ENCODE measurements at regions not wholly inside any gene's neighbourhood (a gene's known extent, or its start where the extent isn't known, plus 50 kb on each side); places are given as distances from the start of the nearest gene placed in this dataset.

DNA sequence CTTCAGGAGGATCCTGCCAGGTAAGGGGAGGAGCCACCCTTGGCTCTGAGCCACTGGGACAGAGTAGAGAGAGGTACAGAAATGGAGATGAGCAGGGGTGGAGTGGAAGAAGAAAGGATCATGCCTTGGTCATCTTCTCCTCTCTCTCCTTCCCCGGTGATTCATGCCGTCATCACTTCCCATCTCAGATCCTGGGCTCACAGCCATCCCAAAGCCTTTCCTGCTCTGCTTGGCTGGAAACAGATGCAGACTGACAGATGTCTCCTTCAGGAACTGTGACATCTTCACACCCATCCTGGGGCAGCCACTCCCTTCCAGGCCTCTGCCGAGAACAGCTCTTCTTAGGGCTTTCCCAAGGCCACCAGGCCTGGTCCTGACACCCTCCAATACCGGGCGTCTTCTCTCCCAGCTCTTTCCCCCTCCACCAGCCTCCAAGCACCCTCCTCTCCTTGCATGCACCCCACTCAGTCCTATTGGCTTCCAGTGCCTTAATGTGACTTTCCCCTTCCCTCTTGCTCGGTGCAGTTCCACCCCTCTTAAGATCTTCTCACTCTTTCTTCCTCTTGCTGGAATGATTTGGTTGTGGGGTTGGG is 58.3 kb upstream of the TNP1 start:
- DNase-seq: peak; percentile 57

DNA sequence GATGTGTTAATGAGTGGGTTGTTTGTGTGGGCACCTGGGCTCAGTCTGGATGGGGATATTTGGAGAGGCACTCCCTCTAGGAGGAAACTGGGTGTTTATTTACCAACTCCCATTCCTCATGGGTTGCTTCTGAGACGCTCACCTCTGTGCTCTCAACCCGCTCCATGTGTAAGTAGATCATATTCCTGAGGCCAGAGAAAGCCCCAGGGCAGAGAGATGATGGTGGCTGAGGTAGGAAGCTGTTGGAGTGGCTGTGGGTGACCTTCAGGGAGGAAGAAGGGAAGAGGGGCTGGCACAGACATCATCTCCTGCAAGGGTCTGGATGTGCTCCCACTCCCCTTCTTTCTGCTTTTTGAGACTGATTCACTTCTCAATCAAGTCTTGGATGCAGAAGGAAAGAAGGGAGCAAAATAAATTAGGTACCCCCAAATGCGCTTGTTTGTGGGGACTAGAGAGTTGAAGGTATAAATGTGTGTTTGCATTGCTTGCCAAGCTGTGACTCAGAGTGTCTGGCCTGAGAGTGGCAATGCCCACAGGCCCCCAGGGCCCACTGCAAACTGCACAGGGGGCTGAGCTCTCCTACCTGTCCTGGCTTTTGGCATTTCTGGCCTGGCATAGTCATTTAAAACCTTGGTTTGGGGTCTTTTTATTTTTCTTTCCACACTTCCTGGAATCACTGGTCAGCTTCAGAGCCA is 57.2 kb upstream of the TNP1 start:
- DNase-seq: no peak

DNA sequence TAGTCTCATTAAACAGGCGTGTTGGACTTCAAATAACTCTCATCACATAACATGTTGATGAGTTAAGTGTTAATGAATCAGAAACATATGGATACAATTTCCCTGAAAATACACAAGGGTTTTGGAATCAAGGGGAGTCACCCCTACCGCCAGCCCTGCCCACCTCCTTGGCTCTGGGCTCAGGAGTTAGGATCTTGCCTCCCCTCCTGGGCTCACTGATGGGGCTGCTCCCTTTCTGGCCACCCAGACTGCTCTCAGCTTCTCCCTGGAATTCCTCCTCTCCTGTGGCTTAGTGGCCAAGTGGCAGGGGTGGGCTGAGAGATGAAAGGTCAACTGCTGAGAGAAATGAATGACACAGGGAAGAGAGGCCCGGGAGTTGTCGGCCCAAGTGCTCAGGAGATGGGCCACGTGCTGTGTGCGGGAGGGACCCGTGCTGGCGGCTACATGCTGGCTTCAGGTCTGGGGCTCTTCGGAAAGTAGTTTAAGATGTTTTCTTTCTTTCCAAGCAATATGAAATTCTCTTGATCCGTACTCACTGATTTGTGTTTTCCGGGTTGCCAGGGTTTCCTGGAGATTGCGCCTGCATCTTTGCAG is 55.8 kb upstream of the TNP1 start:
- no peak for DNase-seq

DNA sequence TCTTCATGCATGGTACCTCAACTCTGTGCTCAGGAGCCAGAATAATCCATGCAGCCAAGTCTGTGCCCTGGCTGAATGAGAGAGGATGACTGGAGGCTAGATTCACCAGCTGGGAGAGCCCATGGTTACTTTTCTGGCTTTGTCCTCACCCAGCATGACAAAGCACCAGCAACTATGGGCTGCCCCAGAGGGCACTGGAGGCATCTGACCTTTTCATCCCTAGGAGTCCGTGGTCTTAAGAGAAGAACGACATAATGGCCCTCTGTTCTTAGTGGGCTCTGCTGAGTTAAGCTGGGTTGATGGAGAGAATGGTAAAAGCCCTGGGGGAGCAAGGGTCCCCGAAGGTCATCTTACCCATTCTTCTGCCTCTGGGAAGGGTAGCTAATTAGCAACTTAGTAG is 54.6 kb upstream of the TNP1 start:
- DNase-seq: no peak

DNA sequence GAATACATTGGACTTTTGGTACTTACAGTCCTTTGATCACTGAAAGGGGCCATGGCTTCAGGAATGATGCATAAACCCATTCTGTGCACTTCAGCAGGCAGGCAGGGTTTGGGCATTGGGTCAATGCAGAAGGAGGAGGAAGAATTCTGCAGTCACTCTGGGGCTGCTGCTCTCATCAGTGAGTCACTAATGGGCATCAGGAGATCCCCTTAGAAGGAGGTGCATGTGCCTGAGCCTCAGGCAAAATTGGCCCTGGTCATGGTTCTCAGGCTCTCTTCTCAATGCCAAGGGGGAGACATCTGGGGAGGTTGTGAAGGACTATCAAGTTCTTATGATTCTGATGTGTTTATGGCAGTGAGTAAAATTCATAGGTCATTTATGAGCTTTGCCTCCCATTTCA is 52.0 kb upstream of the TNP1 start:
- DNase-seq: no peak

DNA sequence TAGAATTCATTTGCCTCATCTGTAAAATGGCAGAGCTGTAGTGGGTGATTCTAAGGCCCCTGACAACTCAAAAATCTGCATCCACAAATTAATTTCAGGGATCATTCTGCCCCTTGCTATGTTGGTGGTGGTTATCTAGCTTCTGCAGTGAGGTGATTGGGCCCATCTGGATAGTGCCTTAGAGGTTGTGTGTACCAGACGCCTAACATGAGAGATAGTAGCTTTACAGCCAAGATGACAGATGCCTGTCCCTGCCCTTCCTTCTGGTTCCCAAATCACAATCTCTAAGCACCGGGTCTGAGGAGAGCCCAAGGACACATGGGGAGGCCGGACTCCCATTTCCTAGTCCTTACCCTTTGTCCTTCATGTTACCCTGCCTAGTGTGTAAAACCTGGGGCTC is 51.1 kb upstream of the TNP1 start:
- DNase-seq: no peak

DNA sequence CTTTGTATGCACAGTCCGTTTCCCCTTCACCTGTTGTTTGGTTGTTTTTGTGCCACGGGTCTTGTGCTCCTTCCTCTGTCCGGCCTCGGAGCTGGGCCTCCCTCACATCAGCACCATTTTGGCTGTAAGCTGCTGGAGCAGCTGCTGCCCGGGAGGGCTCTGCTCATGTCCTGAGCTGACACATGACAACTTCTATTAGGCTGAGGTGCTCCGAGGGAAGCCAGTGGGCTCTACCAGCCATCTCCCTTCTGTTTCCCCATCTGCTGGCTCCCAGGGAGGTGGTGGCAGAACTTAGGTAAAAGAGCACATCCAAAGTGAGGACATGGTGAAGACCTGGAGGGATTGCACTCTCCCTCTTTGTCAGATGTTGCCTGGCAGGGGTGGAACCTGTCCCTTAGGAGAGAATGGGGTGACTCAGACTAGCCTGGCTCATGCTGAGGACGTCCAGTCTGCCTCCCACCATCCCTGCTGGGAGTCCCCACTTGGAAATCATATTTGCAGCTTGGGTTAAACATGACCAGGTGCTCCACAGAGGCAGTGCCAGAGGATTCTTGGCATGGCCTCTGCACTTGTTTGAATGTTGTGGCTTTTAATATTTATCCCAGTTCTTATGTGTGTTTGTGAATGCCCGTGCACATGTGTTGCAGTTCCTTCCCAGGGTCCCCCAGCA is 49.8 kb upstream of the TNP1 start:
- peak; percentile 46 for DNase-seq
